ENCODE measurements at regions not wholly inside any gene's neighbourhood (a gene's known extent, or its start where the extent isn't known, plus 50 kb on each side); places are given as distances from the start of the nearest gene placed in this dataset.
"Not testable (repeated sequence)": the region's sequence is repeated elsewhere in the genome, so short reads cannot be mapped to it uniquely, and the experiment has no call there.

- no peaks in the 10 kb centered on the region for H3K9me3 ChIP-seq (ENCODE audit: severe bottlenecking)
- ATAC-seq (ENCODE audit: low read depth) (no peak), DNase-seq (ENCODE audit: low spot score) (no peak)
- no peak overlapping the region for H3K27ac ChIP-seq (ENCODE audit: poor library complexity, severe bottlenecking)
- no peak overlapping the region for H3K4me3 ChIP-seq (ENCODE audit: severe bottlenecking)
- H3K27me3 ChIP-seq (ENCODE audit: insufficient read depth, poor library complexity, severe bottlenecking): no peaks in the 10 kb centered on the region
- H3K4me1 ChIP-seq (ENCODE audit: insufficient read depth, poor library complexity, severe bottlenecking): no peaks in the 10 kb centered on the region
- no peaks in the 10 kb centered on the region for H3K36me3 ChIP-seq (ENCODE audit: low read depth)
- no peak for TF ChIP-seq CTCF (IDR thresholded peaks at IDR 0.05; ENCODE audit: poor library complexity, severe bottlenecking)
These were observed 323.0 kb downstream of the OMA1 start for GRCh38 chr1:58223522-58223921.

GRCh38 chr1:58220836-58221472 lies 325.6 kb downstream of the OMA1 start:
- H3K36me3 ChIP-seq (ENCODE audit: low read depth): no peaks in the 10 kb centered on the region
- no peak for DNase-seq (ENCODE audit: low spot score)
- no peak for TF ChIP-seq CTCF (IDR thresholded peaks at IDR 0.05; ENCODE audit: poor library complexity, severe bottlenecking)
- no peaks in the 10 kb centered on the region for H3K9me3 ChIP-seq (ENCODE audit: severe bottlenecking)
- ATAC-seq (ENCODE audit: low read depth): no peak
- H3K27me3 ChIP-seq (ENCODE audit: insufficient read depth, poor library complexity, severe bottlenecking): no peaks in the 10 kb centered on the region
- no peak overlapping the region for H3K27ac ChIP-seq (ENCODE audit: poor library complexity, severe bottlenecking)
- H3K4me3 ChIP-seq (ENCODE audit: severe bottlenecking): no peak overlapping the region
- H3K4me1 ChIP-seq (ENCODE audit: insufficient read depth, poor library complexity, severe bottlenecking): no peaks in the 10 kb centered on the region

GRCh38 chr1:58216169-58216568 lies 330.4 kb downstream of the OMA1 start:
- ATAC-seq (ENCODE audit: low read depth); H3K9me3 ChIP-seq (ENCODE audit: severe bottlenecking); H3K27ac ChIP-seq (ENCODE audit: poor library complexity, severe bottlenecking); H3K4me1 ChIP-seq (ENCODE audit: insufficient read depth, poor library complexity, severe bottlenecking); H3K4me3 ChIP-seq (ENCODE audit: severe bottlenecking); DNase-seq (ENCODE audit: low spot score); H3K36me3 ChIP-seq (ENCODE audit: low read depth); H3K27me3 ChIP-seq (ENCODE audit: insufficient read depth, poor library complexity, severe bottlenecking): not testable (repeated sequence)

- DNase-seq (ENCODE audit: low spot score) (no peak), ATAC-seq (ENCODE audit: low read depth) (no peak)
- Histone ChIP-seq H3K36me3 (ENCODE audit: low read depth) (no peaks in the 10 kb centered on the region), H3K4me1 (ENCODE audit: insufficient read depth, poor library complexity, severe bottlenecking) (no peaks in the 10 kb centered on the region), H3K9me3 (ENCODE audit: severe bottlenecking) (no peaks in the 10 kb centered on the region), H3K27ac (ENCODE audit: poor library complexity, severe bottlenecking) (no peak overlapping the region), H3K4me3 (ENCODE audit: severe bottlenecking) (no peak overlapping the region), H3K27me3 (ENCODE audit: insufficient read depth, poor library complexity, severe bottlenecking) (no peaks in the 10 kb centered on the region)
- TF ChIP-seq CTCF (IDR thresholded peaks at IDR 0.05; ENCODE audit: poor library complexity, severe bottlenecking): no peak
These were observed 331.9 kb downstream of the OMA1 start for GRCh38 chr1:58214674-58215073.

GRCh38 chr1:58211869-58212268 lies 334.7 kb downstream of the OMA1 start:
- DNase-seq (ENCODE audit: low spot score) (no peak), ATAC-seq (ENCODE audit: low read depth) (no peak)
- Histone ChIP-seq H3K27ac (ENCODE audit: poor library complexity, severe bottlenecking) (no peak overlapping the region), H3K27me3 (ENCODE audit: insufficient read depth, poor library complexity, severe bottlenecking) (no peaks in the 10 kb centered on the region), H3K9me3 (ENCODE audit: severe bottlenecking) (no peaks in the 10 kb centered on the region), H3K4me3 (ENCODE audit: severe bottlenecking) (no peak overlapping the region), H3K36me3 (ENCODE audit: low read depth) (no peaks in the 10 kb centered on the region), H3K4me1 (ENCODE audit: insufficient read depth, poor library complexity, severe bottlenecking) (no peaks in the 10 kb centered on the region)
- no peak for TF ChIP-seq CTCF (IDR thresholded peaks at IDR 0.05; ENCODE audit: poor library complexity, severe bottlenecking)
